ENCODE measurements at regions not wholly inside any gene's neighbourhood (a gene's known extent, or its start where the extent isn't known, plus 50 kb on each side); places are given as distances from the start of the nearest gene placed in this dataset.

GRCh38 chr12:127355061-127355841, 911.7 kb upstream of the TMEM132C start:
- DNase-seq (ENCODE audit: low spot score): peak; percentile 2

DNA sequence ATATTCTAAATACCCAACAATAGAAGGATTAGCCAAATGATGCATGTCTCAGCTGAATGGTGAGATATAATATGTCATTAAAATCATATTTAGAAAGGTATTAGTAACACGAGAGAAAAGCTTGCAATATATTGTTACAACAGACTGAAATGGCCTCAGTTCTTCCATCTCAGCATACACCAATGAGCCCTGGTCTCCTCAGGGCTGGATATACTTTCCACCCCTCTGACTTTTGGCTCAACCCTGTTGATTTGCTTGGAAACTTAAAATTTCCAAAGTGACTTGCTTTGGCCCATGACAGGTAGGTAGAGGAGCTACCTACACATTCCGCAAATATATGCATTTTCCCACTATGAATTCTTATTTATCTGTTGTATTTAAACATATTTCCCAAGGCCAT, 908.1 kb upstream of the TMEM132C start:
- DNase-seq (ENCODE audit: low spot score): no peak

DNA sequence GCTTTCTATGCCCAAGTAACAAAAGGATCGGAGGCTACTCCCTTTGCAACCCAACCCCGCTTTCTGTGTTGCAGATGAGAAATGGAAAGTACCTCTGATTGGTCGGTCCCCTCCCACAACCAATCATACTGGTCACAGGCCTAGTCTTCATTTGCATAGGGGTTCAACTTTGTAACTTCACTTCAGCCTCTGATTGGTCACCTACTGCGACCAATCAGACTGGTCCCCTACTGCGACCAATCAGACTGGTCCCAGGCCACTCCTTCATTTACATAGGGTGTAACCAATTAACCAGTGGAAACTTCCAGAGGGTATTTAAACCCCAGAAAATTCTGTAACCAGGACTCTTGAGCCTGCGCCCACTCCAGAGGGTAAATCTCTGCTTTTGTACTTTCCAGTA, 906.4 kb upstream of the TMEM132C start:
- peak; percentile 7 for DNase-seq (ENCODE audit: low spot score)

- DNase-seq (ENCODE audit: low spot score): no peak
These were observed 904.8 kb upstream of the TMEM132C start for GRCh38 chr12:127362121-127362520.

DNA sequence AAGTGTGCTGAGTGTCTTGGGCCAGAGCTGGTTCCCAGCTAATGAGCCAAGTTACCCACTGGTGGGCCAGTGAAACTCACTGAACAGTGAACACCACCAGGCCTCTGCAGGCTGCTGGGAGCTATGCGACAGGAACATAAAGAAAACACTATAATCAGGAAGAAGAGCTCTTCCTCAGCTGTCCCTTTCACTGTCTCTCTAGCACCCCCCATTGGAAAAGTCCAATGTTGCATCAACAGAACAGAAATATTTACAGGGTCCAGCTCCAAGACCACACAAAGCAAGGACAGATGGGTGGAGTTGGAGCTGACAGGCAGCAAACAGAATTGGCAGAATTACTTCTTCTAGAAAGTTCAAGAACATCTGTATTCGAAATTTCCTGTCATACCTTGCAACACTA, 903.6 kb upstream of the TMEM132C start:
- DNase-seq (ENCODE audit: low spot score): peak; percentile 30

- DNase-seq (ENCODE audit: low spot score): no peak
These were observed 893.4 kb upstream of the TMEM132C start for GRCh38 chr12:127373559-127373958.

DNA sequence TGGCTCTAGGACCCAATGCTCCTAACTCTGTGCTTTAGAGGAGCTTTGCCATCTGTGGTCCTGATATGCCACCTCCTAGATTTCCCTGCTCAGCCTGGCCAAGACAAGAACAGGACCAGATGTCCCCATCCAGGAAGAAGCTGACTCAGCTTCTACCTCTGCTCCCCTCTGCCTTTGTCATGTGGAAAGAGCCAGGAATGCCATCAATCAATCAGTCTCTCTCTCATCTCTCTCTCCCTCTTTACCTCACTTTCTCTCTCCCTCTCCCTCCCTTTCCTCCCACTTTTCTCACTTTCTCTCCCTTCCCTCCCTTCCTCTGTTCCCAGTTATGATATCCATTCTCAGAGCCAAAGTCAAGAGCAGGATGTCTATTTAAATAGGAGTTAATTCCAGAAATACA, 892.5 kb upstream of the TMEM132C start:
- DNase-seq (ENCODE audit: low spot score): no peak

DNA sequence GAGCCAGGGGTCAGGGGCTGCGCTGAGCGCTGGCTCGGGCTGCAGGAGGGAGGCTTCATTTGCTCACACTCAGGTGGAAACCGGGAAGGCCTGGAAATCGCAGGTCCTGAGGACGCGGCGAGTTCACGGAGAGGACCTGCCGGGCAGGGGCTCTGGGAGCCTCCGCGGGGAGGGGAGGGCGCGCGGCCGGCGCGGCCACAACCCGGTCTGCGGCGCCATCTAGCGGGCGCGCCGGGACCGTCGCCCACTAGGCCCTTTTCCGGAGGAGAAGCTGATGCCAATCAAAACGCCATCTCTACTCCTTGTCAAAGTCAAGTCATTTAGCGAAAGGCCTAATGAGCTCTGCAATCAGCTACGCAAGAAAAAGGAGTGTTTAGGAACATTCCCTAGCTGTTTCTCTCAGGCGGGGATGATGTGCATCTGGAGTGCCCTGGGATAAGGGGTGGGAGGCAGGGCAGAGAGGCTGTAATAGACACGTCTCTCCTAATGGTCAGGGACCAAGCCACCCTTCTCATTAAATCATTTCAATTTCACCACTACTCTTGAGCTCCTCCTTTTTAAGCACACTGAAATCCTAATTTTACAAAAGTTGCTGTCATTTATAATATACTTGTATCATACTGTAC, 885.8 kb upstream of the TMEM132C start:
- peak; percentile 51 for DNase-seq (ENCODE audit: low spot score)

GRCh38 chr12:127381681-127382080, 885.3 kb upstream of the TMEM132C start:
- DNase-seq (ENCODE audit: low spot score): no peak

- no peak for DNase-seq (ENCODE audit: low spot score)
These were observed 883.7 kb upstream of the TMEM132C start for GRCh38 chr12:127383281-127383680.

- no peak for DNase-seq (ENCODE audit: low spot score)
These were observed 880.2 kb upstream of the TMEM132C start for GRCh38 chr12:127386723-127387122.

GRCh38 chr12:127388985-127389384, 878.0 kb upstream of the TMEM132C start:
- DNase-seq (ENCODE audit: low spot score): no peak

- no peak for DNase-seq (ENCODE audit: low spot score)
These were observed 877.0 kb upstream of the TMEM132C start for GRCh38 chr12:127389923-127390322.

GRCh38 chr12:127393465-127393864, 873.5 kb upstream of the TMEM132C start:
- no peak for DNase-seq (ENCODE audit: low spot score)

DNA sequence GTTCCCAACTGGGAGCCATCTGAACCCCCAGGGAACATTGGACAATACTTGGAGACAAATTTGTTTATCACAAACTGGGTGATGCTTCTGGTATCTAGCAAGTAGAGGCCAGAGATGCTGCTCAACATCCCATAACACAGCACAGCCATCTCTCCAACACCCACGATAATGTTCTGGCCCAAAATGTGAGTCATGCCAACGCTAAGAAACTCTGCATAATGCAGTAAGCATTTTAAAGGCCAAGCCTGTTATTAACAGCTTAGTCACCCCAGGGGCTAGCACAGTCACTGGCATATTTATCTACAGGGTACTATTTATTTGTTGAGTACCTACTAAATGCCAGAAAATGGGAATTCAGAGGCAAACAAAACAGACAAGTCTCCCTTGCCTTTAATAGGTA, 873.1 kb upstream of the TMEM132C start:
- no peak for DNase-seq (ENCODE audit: low spot score)

DNA sequence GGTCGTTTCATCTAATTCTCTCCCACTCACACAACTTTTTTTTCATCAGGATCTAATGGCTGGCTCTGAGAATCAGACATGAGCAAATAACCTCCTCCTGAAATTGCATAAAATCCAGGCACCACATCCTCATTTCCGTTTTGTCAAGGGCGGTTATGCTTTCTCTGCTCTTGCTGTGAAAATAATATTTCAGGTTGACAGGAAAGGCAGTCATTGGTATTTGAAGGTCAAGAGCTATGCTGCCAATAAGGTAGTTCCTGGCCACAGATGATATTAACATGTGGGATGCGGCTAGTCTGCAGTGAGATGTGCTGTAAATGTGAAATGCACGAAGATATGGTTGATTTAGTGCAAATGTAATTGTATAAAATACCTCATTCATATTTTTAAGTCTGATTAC, 870.2 kb upstream of the TMEM132C start:
- no peak for DNase-seq (ENCODE audit: low spot score)

- DNase-seq (ENCODE audit: low spot score): no peak
These were observed 868.8 kb upstream of the TMEM132C start for GRCh38 chr12:127398016-127398710.

DNA sequence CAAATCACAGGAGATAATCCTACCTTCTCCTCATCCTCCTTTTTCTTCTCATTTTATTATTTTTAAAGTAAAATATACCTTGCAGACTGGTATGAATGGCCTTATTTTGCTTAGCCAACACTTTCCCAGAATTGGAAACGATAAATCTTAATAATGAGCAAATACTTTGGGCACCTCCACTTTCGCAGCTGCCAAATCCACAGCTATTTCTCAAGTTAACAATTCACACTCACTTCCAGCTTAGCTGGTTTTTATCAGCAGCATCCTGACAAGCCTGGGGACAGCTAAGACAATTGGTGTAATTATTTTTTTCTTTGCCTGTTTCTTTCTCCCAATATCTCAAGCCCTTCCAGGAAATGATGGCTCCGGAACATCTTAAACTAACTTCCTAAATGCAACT, 867.5 kb upstream of the TMEM132C start:
- DNase-seq (ENCODE audit: low spot score): no peak

GRCh38 chr12:127400221-127400620, 866.7 kb upstream of the TMEM132C start:
- no peak for DNase-seq (ENCODE audit: low spot score)

DNA sequence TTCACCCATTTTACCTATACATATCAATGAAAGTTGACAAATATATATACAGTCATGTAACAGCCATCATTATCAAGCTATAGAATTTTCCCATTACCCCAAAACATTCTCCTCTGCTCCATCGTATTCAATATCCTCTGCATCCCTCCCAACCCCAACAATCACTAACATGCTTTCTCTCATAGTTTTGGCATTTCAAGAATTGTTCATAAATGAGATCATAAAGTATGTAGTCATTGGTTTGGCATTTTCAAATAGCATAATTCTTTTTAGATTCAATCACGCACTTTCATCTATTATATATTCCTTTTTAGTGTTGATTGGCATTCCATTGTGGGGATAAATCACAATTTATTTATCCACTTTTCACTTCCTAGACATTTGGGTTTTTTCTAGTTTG, 866.0 kb upstream of the TMEM132C start:
- no peak for DNase-seq (ENCODE audit: low spot score)

DNA sequence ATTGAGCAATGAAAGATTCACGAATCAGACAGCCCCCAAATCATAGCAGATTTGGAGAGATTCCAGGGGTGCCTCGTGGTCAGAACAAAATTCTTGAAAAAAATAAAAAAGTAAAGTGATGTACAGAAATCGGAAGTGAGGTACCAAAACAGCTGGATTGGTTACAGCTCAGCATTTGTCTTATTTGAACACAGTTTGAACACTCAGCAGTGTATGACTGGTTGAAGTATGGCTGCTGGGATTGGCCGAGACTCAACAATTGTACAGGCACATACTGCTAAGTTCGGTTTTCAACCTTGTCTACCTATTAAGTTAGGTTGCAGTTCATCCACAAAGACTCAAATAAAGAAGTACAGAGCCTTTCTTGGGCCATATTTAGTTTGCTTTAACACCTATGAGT, 865.4 kb upstream of the TMEM132C start:
- no peak for DNase-seq (ENCODE audit: low spot score)

- DNase-seq (ENCODE audit: low spot score): no peak
These were observed 855.6 kb upstream of the TMEM132C start for GRCh38 chr12:127411166-127411915.

GRCh38 chr12:127411981-127412380, 855.0 kb upstream of the TMEM132C start:
- no peak for DNase-seq (ENCODE audit: low spot score)

Data from NAMALWA (cell line).